Nephron progenitor cell (in vitro differentiated cells): ENCODE measurements at regions not wholly inside any gene's neighbourhood (a gene's known extent, or its start where the extent isn't known, plus 50 kb on each side); places are given as distances from the start of the nearest gene placed in this dataset.
"Not testable (repeated sequence)": the region's sequence is repeated elsewhere in the genome, so short reads cannot be mapped to it uniquely, and the experiment has no call there.

Experiments used
- DNase-seq: peaks from one replicate; pipeline ENCODE4 v3.0.0; 2021
- H3K27ac Mint-ChIP-seq: 2 replicates; pipeline ENCODE4 v1.8.0; 2021; ENCODE audit warnings: mild to moderate bottlenecking, moderate library complexity, mixed read lengths
- H3K27me3 Mint-ChIP-seq: 2 replicates; pipeline ENCODE4 v1.8.0; 2021; ENCODE audit warnings: mild to moderate bottlenecking, low read depth, mixed read lengths; ENCODE audit not compliant: poor library complexity
- H3K36me3 Mint-ChIP-seq: 2 replicates; pipeline ENCODE4 v1.8.0; 2021; ENCODE audit warnings: low read depth, mixed read lengths
- H3K4me1 Mint-ChIP-seq: 2 replicates; pipeline ENCODE4 v1.8.0; 2021; ENCODE audit warnings: mixed read lengths
- H3K4me3 Mint-ChIP-seq: 2 replicates; pipeline ENCODE4 v1.8.0; 2021; ENCODE audit warnings: mild to moderate bottlenecking, moderate library complexity, mixed read lengths
- H3K9me3 Mint-ChIP-seq: 2 replicates; pipeline ENCODE4 v1.8.0; 2021; ENCODE audit warnings: mild to moderate bottlenecking, moderate library complexity, mixed read lengths
- TF ChIP-seq, protein P1 (sequence below): fragments of 200-600 bp; sonication (generic); IDR thresholded peaks from 2 replicates; pipeline ENCODE4 v1.5.0; 2021; ENCODE audit warnings: antibody characterized with exemption

DNA sequence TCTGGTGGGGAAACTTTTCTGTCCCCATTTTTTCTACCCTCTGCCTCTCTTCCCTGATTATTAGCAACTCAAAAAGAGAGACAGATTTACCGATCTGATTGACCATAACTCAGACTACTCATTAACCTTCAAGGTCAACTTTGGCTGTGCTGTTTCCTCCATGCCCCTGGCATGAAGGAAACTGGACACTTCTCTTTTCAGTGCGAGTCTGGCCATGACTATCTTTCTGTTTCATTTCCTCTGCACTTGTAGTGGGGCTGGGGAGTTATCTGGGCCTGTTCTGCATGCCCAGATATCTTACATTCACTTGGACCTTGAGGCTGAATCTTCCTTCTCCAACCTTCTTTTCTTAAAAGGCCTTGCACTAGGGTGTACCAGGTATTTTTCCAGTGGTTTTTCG, 76.9 kb upstream of the SLCO2A1 start:
- no peak overlapping the region for H3K27ac Mint-ChIP-seq
- no peak for DNase-seq
- peaks cover 36% of the 10 kb centered on the region for H3K36me3 Mint-ChIP-seq
- H3K9me3 Mint-ChIP-seq: peaks cover 36% of the 10 kb centered on the region
- H3K27me3 Mint-ChIP-seq: peaks cover 6% of the 10 kb centered on the region
- peaks cover 1% of the 10 kb centered on the region for H3K4me1 Mint-ChIP-seq
- TF ChIP-seq, protein P1, sequence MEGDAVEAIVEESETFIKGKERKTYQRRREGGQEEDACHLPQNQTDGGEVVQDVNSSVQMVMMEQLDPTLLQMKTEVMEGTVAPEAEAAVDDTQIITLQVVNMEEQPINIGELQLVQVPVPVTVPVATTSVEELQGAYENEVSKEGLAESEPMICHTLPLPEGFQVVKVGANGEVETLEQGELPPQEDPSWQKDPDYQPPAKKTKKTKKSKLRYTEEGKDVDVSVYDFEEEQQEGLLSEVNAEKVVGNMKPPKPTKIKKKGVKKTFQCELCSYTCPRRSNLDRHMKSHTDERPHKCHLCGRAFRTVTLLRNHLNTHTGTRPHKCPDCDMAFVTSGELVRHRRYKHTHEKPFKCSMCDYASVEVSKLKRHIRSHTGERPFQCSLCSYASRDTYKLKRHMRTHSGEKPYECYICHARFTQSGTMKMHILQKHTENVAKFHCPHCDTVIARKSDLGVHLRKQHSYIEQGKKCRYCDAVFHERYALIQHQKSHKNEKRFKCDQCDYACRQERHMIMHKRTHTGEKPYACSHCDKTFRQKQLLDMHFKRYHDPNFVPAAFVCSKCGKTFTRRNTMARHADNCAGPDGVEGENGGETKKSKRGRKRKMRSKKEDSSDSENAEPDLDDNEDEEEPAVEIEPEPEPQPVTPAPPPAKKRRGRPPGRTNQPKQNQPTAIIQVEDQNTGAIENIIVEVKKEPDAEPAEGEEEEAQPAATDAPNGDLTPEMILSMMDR: no peak
- H3K4me3 Mint-ChIP-seq: no peak overlapping the region

DNA sequence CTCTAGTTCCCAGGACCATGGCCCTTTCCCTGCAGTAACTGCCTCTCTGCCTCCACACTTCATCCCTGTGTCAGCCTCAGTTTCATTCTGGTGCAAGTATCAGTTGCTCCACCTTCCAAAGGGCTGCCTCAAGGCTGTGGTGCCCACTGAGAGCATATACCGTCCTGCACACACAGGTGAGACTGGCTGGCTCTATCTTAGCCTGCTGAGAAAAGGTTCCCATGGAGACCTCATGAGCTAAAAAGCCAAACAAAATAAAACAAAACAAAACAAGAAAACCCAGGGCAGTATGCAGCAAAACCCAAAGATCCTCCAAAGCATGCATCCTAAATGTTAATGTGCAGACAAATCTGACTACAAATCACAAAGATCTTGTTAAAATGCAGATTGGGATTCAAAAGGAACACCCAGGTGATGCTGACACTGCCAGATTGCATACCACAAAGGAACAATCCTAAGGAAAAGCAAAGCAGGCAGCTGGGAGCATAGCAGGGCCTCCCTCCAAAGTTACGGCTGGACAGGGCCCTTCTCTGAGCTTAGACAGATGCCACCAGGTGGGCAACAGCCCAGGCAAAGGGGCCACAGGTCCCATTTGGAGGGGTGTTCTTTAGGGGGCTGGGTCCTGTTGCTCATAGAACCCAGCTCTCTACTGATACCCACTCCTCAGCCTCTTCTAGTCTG, 76.3 kb upstream of the SLCO2A1 start:
- Mint-ChIP-seq H3K27ac (no peak overlapping the region), H3K27me3 (peaks cover 6% of the 10 kb centered on the region), H3K9me3 (peaks cover 42% of the 10 kb centered on the region), H3K36me3 (peaks cover 36% of the 10 kb centered on the region), H3K4me1 (no peaks in the 10 kb centered on the region), H3K4me3 (no peak overlapping the region)
- TF ChIP-seq, protein P1: no peak
- DNase-seq: no peak

DNA sequence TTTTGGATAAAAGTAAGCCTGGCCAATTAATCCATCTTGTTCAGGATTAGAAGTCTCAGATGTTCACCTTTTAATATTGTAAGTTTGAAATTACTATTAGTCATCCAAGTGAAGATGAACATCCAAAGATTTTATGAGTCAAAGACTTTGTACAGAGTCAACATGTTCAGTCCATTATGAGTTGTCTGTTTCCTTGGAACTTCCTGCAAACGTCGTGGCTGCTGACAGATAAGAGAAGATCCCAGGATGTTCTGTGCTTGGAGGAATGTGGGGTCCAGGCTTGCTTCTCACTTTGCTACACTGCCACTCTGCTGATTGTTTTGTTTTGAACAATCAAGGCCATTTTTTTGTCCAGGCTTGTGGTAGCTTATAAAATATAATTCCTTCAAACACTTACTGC, 74.3 kb upstream of the SLCO2A1 start:
- H3K27me3 Mint-ChIP-seq: peaks cover 8% of the 10 kb centered on the region
- H3K4me3 Mint-ChIP-seq: no peak overlapping the region
- TF ChIP-seq, protein P1: no peak
- peaks cover 54% of the 10 kb centered on the region for H3K9me3 Mint-ChIP-seq
- peaks cover 34% of the 10 kb centered on the region for H3K36me3 Mint-ChIP-seq
- no peak for DNase-seq
- no peaks in the 10 kb centered on the region for H3K4me1 Mint-ChIP-seq
- no peak overlapping the region for H3K27ac Mint-ChIP-seq

DNA sequence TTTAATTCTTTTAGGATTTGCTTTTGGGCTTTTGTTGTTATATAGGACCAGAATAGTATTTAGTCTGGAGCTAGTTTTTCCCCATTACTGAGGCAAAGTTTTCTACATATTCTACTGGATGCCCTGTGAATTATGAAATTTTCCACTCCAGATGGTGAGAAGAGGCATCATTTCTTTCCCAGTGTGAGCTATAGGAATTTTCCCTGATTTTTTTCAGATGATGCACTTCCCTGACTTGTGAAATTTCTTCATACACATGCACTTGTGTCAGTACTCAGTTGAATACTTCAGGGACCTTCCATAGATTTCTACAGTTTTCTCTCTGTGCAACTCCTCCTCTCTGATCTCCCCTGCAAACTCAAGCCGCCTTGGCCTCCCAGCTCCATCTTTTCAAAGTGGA, 73.7 kb upstream of the SLCO2A1 start:
- no peak overlapping the region for H3K27ac Mint-ChIP-seq
- no peak overlapping the region for H3K4me3 Mint-ChIP-seq
- H3K27me3 Mint-ChIP-seq: peaks cover 13% of the 10 kb centered on the region
- no peaks in the 10 kb centered on the region for H3K4me1 Mint-ChIP-seq
- H3K36me3 Mint-ChIP-seq: peaks cover 39% of the 10 kb centered on the region
- no peak for DNase-seq
- TF ChIP-seq, protein P1: no peak
- peaks cover 59% of the 10 kb centered on the region for H3K9me3 Mint-ChIP-seq

DNA sequence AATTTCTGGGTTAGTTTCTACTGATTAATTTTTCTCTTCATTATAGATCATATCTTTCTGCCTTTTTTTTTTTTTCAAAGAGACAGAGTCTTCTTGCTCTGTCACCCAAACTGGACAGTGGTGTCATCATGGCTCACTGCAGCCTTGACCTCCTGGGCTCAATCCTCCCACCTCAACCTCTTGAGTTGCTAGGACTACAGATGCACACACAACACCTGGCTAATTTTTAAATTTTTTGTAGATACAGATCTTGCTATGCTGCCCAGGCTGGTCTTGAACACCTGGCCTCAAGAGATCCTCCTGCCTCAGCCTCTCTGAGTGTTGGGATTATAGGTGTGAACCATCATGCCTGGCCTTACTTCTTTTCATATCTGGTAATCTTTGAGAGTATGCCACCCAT, 73.3 kb upstream of the SLCO2A1 start:
- DNase-seq: no peak
- H3K27me3 Mint-ChIP-seq: peaks cover 14% of the 10 kb centered on the region
- TF ChIP-seq, protein P1: no peak
- H3K4me1 Mint-ChIP-seq: no peaks in the 10 kb centered on the region
- H3K4me3 Mint-ChIP-seq: no peak overlapping the region
- H3K36me3 Mint-ChIP-seq: peaks cover 39% of the 10 kb centered on the region
- H3K9me3 Mint-ChIP-seq: peaks cover 64% of the 10 kb centered on the region
- no peak overlapping the region for H3K27ac Mint-ChIP-seq

DNA sequence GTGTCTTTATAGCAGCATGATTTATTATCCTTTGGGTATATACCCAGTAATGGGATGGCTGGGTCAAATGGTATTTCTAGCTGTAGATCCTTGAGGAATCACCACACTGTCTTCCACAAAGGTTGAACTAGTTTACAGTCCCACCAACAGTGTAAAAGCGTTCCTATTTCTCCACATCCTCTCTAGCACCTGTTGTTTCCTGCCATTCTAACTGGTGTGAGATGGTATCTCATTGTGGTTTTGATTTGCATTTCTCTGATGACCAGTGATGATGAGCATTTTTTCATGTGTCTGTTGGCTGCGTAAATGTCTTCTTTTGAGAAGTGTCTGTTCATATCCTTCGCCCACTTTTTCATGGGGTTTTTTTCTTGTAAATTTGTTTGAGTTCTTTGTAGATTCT, 66.5 kb upstream of the SLCO2A1 start:
- not testable (repeated sequence) for H3K4me3 Mint-ChIP-seq, DNase-seq, H3K4me1 Mint-ChIP-seq, H3K27ac Mint-ChIP-seq
- H3K9me3 Mint-ChIP-seq: peaks cover 56% of the 10 kb centered on the region
- H3K36me3 Mint-ChIP-seq: peaks cover 11% of the 10 kb centered on the region
- peaks cover 11% of the 10 kb centered on the region for H3K27me3 Mint-ChIP-seq
